Ishikawa (cell line): ENCODE measurements at regions not wholly inside any gene's neighbourhood (a gene's known extent, or its start where the extent isn't known, plus 50 kb on each side); places are given as distances from the start of the nearest gene placed in this dataset.

Source experiments
- CEBPB ChIP-seq: IDR thresholded peaks from 2 replicates; pipeline ENCODE4 v1.6.1; 2012
- EP300 ChIP-seq: IDR thresholded peaks from 2 replicates; pipeline ENCODE4 v1.6.1; 2012; ENCODE audit warnings: borderline replicate concordance
- RAD21 ChIP-seq: IDR thresholded peaks from 2 replicates; pipeline ENCODE4 v1.6.1; 2012; ENCODE audit warnings: low read depth
- TCF12 ChIP-seq: IDR thresholded peaks from 2 replicates; pipeline ENCODE4 v1.6.1; 2012; ENCODE audit warnings: low read depth
- YY1 ChIP-seq: IDR thresholded peaks from 2 replicates; pipeline ENCODE4 v1.6.1; 2012; ENCODE audit warnings: low read depth
- TF ChIP-seq, protein P1 (sequence below): IDR thresholded peaks from 2 replicates; pipeline ENCODE4 v1.6.1; 2012
- TF ChIP-seq, protein P2 (sequence below): IDR thresholded peaks from 2 replicates; pipeline ENCODE4 v1.6.1; 2012; ENCODE audit warnings: low read depth, mild to moderate bottlenecking

DNA sequence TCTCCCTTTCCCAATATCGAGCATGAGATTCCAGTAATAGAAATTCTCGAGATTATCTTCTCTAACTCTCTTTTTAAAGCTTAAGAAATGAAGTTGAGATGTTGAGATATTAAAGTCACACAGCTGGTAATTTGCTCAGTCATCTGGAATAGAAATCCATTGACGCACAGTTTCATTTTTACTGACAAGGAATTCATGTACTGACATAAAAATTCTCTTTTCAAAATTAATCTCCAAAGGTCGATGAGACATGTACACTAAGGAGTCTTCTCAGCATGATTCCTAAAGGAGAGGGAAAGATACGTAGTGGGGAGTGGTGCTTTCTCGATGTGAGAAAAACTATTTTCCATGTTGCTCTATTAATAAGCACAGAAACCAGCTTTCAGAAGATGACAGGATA, 1639.5 kb upstream of the MIR17HG start:
- TF ChIP-seq YY1 (no peak), EP300 (no peak), RAD21 (no peak), CEBPB (no peak), TCF12 (no peak)
- TF ChIP-seq, protein P1, sequence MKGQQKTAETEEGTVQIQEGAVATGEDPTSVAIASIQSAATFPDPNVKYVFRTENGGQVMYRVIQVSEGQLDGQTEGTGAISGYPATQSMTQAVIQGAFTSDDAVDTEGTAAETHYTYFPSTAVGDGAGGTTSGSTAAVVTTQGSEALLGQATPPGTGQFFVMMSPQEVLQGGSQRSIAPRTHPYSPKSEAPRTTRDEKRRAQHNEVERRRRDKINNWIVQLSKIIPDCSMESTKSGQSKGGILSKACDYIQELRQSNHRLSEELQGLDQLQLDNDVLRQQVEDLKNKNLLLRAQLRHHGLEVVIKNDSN: no peak
- TF ChIP-seq, protein P2, sequence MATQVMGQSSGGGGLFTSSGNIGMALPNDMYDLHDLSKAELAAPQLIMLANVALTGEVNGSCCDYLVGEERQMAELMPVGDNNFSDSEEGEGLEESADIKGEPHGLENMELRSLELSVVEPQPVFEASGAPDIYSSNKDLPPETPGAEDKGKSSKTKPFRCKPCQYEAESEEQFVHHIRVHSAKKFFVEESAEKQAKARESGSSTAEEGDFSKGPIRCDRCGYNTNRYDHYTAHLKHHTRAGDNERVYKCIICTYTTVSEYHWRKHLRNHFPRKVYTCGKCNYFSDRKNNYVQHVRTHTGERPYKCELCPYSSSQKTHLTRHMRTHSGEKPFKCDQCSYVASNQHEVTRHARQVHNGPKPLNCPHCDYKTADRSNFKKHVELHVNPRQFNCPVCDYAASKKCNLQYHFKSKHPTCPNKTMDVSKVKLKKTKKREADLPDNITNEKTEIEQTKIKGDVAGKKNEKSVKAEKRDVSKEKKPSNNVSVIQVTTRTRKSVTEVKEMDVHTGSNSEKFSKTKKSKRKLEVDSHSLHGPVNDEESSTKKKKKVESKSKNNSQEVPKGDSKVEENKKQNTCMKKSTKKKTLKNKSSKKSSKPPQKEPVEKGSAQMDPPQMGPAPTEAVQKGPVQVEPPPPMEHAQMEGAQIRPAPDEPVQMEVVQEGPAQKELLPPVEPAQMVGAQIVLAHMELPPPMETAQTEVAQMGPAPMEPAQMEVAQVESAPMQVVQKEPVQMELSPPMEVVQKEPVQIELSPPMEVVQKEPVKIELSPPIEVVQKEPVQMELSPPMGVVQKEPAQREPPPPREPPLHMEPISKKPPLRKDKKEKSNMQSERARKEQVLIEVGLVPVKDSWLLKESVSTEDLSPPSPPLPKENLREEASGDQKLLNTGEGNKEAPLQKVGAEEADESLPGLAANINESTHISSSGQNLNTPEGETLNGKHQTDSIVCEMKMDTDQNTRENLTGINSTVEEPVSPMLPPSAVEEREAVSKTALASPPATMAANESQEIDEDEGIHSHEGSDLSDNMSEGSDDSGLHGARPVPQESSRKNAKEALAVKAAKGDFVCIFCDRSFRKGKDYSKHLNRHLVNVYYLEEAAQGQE: no peak
